IPS-18c (cell line): ENCODE measurements at regions not wholly inside any gene's neighbourhood (a gene's known extent, or its start where the extent isn't known, plus 50 kb on each side); places are given as distances from the start of the nearest gene placed in this dataset.
"Not testable (repeated sequence)": the region's sequence is repeated elsewhere in the genome, so short reads cannot be mapped to it uniquely, and the experiment has no call there.

ENCODE experiments used
- H3K4me3 ChIP-seq: 2 replicates; pipeline ENCODE4 v1.7.0; 2013; ENCODE audit warnings: low read depth, mild to moderate bottlenecking, low read length, moderate library complexity; ENCODE audit not compliant: insufficient read depth
- H3K9me3 ChIP-seq: one replicate; pipeline ENCODE4 v1.6.1; 2013; ENCODE audit warnings: mild to moderate bottlenecking, low read length, moderate library complexity; ENCODE audit not compliant: control insufficient read depth, insufficient read depth

GRCh38 chr1:29805122-29805895, 569.0 kb downstream of the PTPRU start:
- Histone ChIP-seq H3K9me3 (peaks cover 2% of the 10 kb centered on the region), H3K4me3 (no peak overlapping the region)

GRCh38 chr1:29804181-29804899, 568.0 kb downstream of the PTPRU start:
- H3K9me3 ChIP-seq, result no peaks in the 10 kb centered on the region
- no peak overlapping the region for H3K4me3 ChIP-seq

GRCh38 chr1:29803486-29803885, 567.2 kb downstream of the PTPRU start:
- H3K4me3 ChIP-seq, result no peak overlapping the region
- no peaks in the 10 kb centered on the region for H3K9me3 ChIP-seq

- Histone ChIP-seq H3K9me3 (no peaks in the 10 kb centered on the region), H3K4me3 (no peak overlapping the region)
Observed at GRCh38 chr1:29802181-29803068, 566.1 kb downstream of the PTPRU start.

GRCh38 chr1:29801561-29801973, 565.2 kb downstream of the PTPRU start:
- H3K9me3 ChIP-seq, result no peaks in the 10 kb centered on the region
- H3K4me3 ChIP-seq, result no peak overlapping the region

GRCh38 chr1:29801003-29801402, 564.7 kb downstream of the PTPRU start:
- no peaks in the 10 kb centered on the region for H3K9me3 ChIP-seq
- H3K4me3 ChIP-seq, result no peak overlapping the region

GRCh38 chr1:29800522-29800956, 564.2 kb downstream of the PTPRU start:
- H3K9me3 ChIP-seq, result peaks cover 2% of the 10 kb centered on the region
- no peak overlapping the region for H3K4me3 ChIP-seq

- Histone ChIP-seq H3K9me3 (peaks cover 5% of the 10 kb centered on the region), H3K4me3 (no peak overlapping the region)
Observed at GRCh38 chr1:29800120-29800519, 563.8 kb downstream of the PTPRU start.

- H3K4me3 ChIP-seq, result no peak overlapping the region
Observed at GRCh38 chr1:29798699-29799566, 562.6 kb downstream of the PTPRU start.

GRCh38 chr1:29797125-29797524, 560.8 kb downstream of the PTPRU start:
- not testable (repeated sequence) for H3K4me3 ChIP-seq, H3K9me3 ChIP-seq

More at GRCh38 chr1:29798699-29799566, 562.6 kb downstream of the PTPRU start:
- peaks cover 7% of the 10 kb centered on the region for H3K9me3 ChIP-seq

- H3K9me3 ChIP-seq, result not testable (repeated sequence)
Observed at GRCh38 chr1:29795965-29796364, 559.6 kb downstream of the PTPRU start.

GRCh38 chr1:29793653-29794348, 557.5 kb downstream of the PTPRU start:
- Histone ChIP-seq H3K9me3 (peaks cover 7% of the 10 kb centered on the region), H3K4me3 (no peak overlapping the region)

More at GRCh38 chr1:29795965-29796364, 559.6 kb downstream of the PTPRU start:
- not testable (repeated sequence) for H3K4me3 ChIP-seq

GRCh38 chr1:29793101-29793546, 556.8 kb downstream of the PTPRU start:
- Histone ChIP-seq H3K9me3 (peaks cover 7% of the 10 kb centered on the region), H3K4me3 (no peak overlapping the region)

- H3K9me3 ChIP-seq, result no peaks in the 10 kb centered on the region
- no peak overlapping the region for H3K4me3 ChIP-seq
Observed at GRCh38 chr1:29789910-29790247, 553.6 kb downstream of the PTPRU start.

- no peaks in the 10 kb centered on the region for H3K9me3 ChIP-seq
- H3K4me3 ChIP-seq, result no peak overlapping the region
Observed at GRCh38 chr1:29789221-29789909, 553.0 kb downstream of the PTPRU start.
